ENCODE measurements at regions not wholly inside any gene's neighbourhood (a gene's known extent, or its start where the extent isn't known, plus 50 kb on each side); places are given as distances from the start of the nearest gene placed in this dataset.
A peak's percentile ranks its signal among the peaks of the same experiment; 100 is the strongest.

DNA sequence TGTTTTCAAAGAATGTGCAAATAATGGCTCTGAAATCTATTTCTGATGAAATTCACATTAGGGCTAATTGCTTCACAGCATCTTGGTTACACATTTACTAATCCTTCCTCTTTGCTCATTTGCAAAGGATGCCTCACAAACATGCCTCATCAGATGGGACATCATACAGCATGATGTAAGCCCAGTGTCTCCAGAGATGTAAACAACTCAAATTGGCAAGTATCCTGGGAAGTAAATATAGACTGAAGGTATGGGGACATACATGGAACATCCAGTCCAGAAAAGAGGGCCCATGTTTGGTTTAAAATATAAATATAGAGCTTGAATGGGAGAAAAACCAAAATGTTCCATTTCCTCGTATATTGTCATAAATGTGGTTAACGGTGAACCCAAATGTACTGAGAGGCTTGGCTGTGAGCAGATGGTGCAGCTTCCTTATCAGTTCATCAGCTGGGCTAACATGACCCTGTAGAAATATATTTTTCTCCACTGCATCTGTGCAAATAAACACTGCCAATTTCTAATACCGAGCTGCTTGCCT is 142.9 kb upstream of the NUDT7 start:
- no peak overlapping the region for H3K27ac ChIP-seq
- no peaks in the 10 kb centered on the region for H3K27me3 ChIP-seq
- no peak for DNase-seq (ENCODE audit: low spot score in 2 of 2)
- TF ChIP-seq, protein P1, sequence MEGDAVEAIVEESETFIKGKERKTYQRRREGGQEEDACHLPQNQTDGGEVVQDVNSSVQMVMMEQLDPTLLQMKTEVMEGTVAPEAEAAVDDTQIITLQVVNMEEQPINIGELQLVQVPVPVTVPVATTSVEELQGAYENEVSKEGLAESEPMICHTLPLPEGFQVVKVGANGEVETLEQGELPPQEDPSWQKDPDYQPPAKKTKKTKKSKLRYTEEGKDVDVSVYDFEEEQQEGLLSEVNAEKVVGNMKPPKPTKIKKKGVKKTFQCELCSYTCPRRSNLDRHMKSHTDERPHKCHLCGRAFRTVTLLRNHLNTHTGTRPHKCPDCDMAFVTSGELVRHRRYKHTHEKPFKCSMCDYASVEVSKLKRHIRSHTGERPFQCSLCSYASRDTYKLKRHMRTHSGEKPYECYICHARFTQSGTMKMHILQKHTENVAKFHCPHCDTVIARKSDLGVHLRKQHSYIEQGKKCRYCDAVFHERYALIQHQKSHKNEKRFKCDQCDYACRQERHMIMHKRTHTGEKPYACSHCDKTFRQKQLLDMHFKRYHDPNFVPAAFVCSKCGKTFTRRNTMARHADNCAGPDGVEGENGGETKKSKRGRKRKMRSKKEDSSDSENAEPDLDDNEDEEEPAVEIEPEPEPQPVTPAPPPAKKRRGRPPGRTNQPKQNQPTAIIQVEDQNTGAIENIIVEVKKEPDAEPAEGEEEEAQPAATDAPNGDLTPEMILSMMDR (IDR thresholded peaks at IDR 0.05), result no peak
- no peaks in the 10 kb centered on the region for H3K36me3 ChIP-seq
- intact Hi-C loops (cut with DNase I), result no loop called here
- H3K4me1 ChIP-seq, result no peaks in the 10 kb centered on the region
- no peak overlapping the region for H3K4me3 ChIP-seq
- H3K9me3 ChIP-seq, result no peaks in the 10 kb centered on the region

DNA sequence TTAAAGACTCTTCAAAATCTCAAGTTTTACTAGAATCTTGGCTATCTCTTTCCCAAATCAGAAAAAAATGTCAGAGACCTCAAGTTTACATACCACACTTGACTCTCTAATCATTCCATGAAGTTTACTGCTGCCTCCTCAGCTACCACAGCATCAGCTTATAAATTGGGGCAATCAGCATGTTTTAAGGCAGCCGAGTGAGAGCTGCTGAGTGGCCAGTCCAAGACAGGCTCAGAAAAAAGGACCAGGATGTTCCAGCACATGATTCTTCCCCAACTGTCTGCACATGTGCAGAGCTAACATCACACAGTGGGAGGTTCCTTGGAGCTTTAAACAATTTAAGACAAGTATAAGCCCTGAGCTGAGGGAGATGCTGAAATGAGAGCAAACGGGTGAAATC is 140.6 kb upstream of the NUDT7 start:
- Histone ChIP-seq H3K9me3 (no peaks in the 10 kb centered on the region), H3K27me3 (no peaks in the 10 kb centered on the region), H3K4me1 (no peaks in the 10 kb centered on the region), H3K4me3 (no peak overlapping the region), H3K36me3 (no peaks in the 10 kb centered on the region), H3K27ac (no peak overlapping the region)
- intact Hi-C loops (cut with DNase I), result no loop called here
- no peak for DNase-seq (ENCODE audit: low spot score in 2 of 2)
- TF ChIP-seq, protein P1 (IDR thresholded peaks at IDR 0.05), result no peak

DNA sequence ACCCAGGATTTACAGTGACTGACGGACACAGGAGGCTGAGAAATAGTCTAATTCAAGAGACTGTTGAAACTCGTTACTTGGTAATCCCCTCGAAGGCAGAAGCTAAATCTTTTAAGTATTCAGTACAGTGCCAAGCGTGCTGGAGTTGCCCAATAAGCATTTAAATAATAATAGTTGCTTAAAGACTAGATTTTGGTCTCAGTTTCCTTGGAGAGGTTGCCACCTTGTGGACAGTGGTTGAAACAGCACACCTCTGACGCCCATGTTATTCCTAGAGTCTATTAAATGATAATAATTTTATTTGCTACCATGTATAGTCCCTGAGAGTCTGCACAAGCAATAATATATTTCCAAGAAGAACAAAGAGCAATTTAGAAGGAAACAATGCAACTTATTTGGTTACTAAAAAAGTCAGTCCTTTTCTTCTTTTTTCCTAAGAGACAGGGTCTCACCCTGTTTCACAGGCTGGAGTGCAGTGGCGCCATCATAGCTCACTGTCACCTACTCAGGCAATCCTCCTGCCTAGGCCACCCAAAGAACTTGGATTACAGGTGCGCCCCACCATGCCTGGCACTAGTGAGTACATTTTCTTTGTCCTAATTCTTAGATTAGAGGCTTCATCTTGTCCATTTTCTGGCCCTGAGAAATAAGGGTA is 138.0 kb upstream of the NUDT7 start:
- H3K36me3 ChIP-seq, result no peaks in the 10 kb centered on the region
- H3K4me1 ChIP-seq, result no peaks in the 10 kb centered on the region
- H3K27me3 ChIP-seq, result no peaks in the 10 kb centered on the region
- no peak overlapping the region for H3K27ac ChIP-seq
- TF ChIP-seq, protein P1 (IDR thresholded peaks at IDR 0.05), result peak; percentile 42 to 78 (median 63)
- intact Hi-C loops (cut with DNase I), result loop anchor here (1.0 kb wide), 1 partner anchor 348 kb away; no protein-coding TSS in a partner anchor
- no peak for DNase-seq (ENCODE audit: low spot score in 2 of 2)
- H3K9me3 ChIP-seq, result no peaks in the 10 kb centered on the region
- H3K4me3 ChIP-seq, result no peak overlapping the region

DNA sequence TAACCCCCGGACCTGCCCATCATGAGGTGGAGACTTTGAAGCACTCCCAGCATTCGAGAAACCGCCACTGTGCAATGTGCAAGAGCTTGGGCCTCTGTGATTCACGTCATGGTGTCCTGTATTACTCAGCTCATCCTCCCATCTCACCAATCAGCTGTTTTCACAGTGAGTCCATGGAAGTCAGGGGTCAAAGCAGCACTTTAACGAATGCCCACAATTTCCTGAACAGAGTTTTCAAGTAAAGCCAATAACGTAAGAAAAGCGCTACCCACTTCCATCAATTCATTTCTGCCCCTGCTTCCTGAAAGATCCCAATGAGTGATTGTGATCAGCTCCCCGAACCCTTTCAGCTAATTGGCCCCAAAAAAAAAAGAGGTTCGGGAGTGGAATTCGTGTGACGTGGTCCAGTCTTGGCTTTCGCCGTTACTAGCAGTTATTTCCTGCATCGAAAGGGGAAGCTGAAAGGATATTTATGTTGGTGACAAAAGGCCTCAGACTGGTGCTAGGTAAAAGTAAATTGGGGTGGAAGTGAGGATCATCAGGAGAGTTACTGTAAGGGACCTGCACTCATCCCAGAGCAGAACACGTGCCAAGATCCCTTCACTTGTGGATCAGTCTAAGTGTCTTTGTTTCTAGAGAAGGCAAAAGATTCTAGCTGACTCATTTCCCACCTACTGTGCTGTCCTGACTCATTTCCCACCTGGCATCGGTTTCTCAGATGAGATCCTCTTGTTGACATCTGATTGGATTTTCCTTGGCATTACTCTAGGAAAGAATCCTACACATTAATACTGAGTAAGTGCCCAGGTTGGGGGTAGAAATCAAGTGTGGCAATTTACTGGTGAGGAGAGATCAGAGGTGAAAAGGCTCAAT is 136.7 kb upstream of the NUDT7 start:
- intact Hi-C loops (cut with DNase I), result no loop called here

DNA sequence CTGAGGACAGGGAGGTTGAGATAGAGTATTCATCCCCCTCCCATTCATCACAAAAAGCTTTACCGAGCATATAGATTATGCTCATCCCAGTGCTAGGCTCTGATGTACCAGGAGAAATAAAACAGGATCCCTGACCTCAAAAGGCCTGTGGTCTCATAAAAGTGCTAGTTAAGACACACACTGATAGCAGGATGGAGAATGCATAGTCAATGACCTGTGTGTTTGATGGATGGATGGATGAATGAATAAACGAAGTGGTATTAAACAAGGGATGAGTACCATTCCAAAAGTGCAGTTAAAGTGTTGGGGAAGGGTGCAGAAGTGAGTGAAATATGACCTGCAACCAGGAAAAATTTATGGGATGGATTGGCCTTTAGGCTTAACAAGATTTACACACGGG is 133.9 kb upstream of the NUDT7 start:
- no peak for DNase-seq (ENCODE audit: low spot score in 2 of 2)
- Histone ChIP-seq H3K4me3 (no peak overlapping the region), H3K27ac (no peak overlapping the region), H3K9me3 (no peaks in the 10 kb centered on the region), H3K4me1 (no peaks in the 10 kb centered on the region), H3K27me3 (no peaks in the 10 kb centered on the region), H3K36me3 (no peaks in the 10 kb centered on the region)
- TF ChIP-seq, protein P1 (IDR thresholded peaks at IDR 0.05), result no peak
- intact Hi-C loops (cut with DNase I), result no loop called here

More for the DNA sequence above, 136.7 kb upstream of the NUDT7 start:
- Histone ChIP-seq H3K9me3 (no peaks in the 10 kb centered on the region), H3K4me3 (no peak overlapping the region), H3K4me1 (no peaks in the 10 kb centered on the region), H3K36me3 (no peaks in the 10 kb centered on the region), H3K27ac (no peak overlapping the region), H3K27me3 (no peaks in the 10 kb centered on the region)
- TF ChIP-seq, protein P1 (IDR thresholded peaks at IDR 0.05), result no peak
- no peak for DNase-seq (ENCODE audit: low spot score in 2 of 2)

Data from ascending aorta (tissue), 2 donors.